Vagina (tissue), 2 donors: ENCODE measurements at regions not wholly inside any gene's neighbourhood (a gene's known extent, or its start where the extent isn't known, plus 50 kb on each side); places are given as distances from the start of the nearest gene placed in this dataset.

ENCODE experiments used
- DNase-seq, 2 donors: peaks; one replicate each; pipeline ENCODE4 v3.0.0-alpha.2; 2017; ENCODE audit errors: extremely low spot score in 2 of 2
- H3K27ac ChIP-seq: fragments of 200-600 bp; sonication (generic); one replicate; pipeline ENCODE4 v1.5.1; 2019
- H3K27me3 ChIP-seq: fragments of 200-600 bp; sonication (generic); one replicate; pipeline ENCODE4 v1.5.1; 2019
- H3K36me3 ChIP-seq, 2 donors: fragments of 200-600 bp; sonication (generic); one replicate each; pipeline ENCODE4 v1.5.1; 2017 to 2019
- H3K4me1 ChIP-seq: fragments of 200-600 bp; sonication (generic); one replicate; pipeline ENCODE4 v1.5.1; 2019
- H3K4me3 ChIP-seq, 2 donors: fragments of 200-600 bp; sonication (generic); 1 replicate in 1 of 2; 2 replicates in 1 of 2; pipeline ENCODE4 v1.5.1; 2016 to 2019
- H3K9me3 ChIP-seq: fragments of 200-600 bp; sonication (generic); one replicate; pipeline ENCODE4 v1.5.1; 2019
- POLR2A ChIP-seq, 2 donors: fragments of 450-650 bp; IDR thresholded peaks; one replicate each; pipeline ENCODE4 v1.6.1; 2017; ENCODE audit warnings: antibody characterized with exemption in 2 of 2, mild to moderate bottlenecking in 2 of 2, moderate library complexity in 2 of 2
- POLR2AphosphoS5 ChIP-seq, 2 donors: sonication (generic); formaldehyde crosslinking; IDR thresholded peaks; one replicate each; pipeline ENCODE4 v1.9.0; 2017; ENCODE audit warnings: antibody characterized with exemption in 2 of 2, mild to moderate bottlenecking in 2 of 2, low read depth in 1 of 2; ENCODE audit not compliant: insufficient read depth in 1 of 2
- intact Hi-C: fragments of 100-400 bp; cut with DNase I; formaldehyde crosslinking; loops from one replicate; pipeline ENCODE4 v1.15.1; 2023
- TF ChIP-seq, protein P1 (sequence below), 3 experiments: fragments of 450-650 bp in 2 of 3; fragments of 200-600 bp in 1 of 3; sonication (generic) in 1 of 3; IDR thresholded peaks; one replicate each; pipeline ENCODE4 v1.5.1; 2017 to 2019; ENCODE audit warnings: antibody characterized with exemption in 3 of 3, mild to moderate bottlenecking in 2 of 3, moderate library complexity in 2 of 3

DNA sequence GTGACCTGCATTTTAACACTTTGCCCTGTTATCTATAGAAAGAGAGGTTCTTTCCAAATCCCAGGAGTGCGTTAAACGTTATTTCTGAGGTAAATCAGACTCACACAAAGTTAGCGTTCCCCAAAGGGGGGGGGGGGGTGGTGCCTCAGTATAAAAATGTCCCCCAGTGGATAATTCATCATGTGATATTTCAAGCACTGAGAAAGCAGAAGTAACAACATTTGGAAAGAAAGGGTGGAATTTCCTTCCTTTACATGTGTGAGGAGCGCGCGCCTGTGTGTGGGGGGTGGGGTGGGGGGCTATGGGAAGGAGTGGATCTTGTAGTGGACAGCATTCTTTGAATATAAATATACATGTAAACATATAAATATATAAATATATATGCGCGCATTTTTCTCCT lies 630.9 kb downstream of the NYAP2 start:
- TF ChIP-seq, protein P1, sequence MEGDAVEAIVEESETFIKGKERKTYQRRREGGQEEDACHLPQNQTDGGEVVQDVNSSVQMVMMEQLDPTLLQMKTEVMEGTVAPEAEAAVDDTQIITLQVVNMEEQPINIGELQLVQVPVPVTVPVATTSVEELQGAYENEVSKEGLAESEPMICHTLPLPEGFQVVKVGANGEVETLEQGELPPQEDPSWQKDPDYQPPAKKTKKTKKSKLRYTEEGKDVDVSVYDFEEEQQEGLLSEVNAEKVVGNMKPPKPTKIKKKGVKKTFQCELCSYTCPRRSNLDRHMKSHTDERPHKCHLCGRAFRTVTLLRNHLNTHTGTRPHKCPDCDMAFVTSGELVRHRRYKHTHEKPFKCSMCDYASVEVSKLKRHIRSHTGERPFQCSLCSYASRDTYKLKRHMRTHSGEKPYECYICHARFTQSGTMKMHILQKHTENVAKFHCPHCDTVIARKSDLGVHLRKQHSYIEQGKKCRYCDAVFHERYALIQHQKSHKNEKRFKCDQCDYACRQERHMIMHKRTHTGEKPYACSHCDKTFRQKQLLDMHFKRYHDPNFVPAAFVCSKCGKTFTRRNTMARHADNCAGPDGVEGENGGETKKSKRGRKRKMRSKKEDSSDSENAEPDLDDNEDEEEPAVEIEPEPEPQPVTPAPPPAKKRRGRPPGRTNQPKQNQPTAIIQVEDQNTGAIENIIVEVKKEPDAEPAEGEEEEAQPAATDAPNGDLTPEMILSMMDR (IDR thresholded peaks at IDR 0.05), result no peak
- TF ChIP-seq POLR2AphosphoS5 (IDR thresholded peaks at IDR 0.05; ENCODE audit: insufficient read depth in 1 of 2, low read depth in 1 of 2), result no peak
- no peak for TF ChIP-seq POLR2A (IDR thresholded peaks at IDR 0.05)
- DNase-seq, result no peak
- Histone ChIP-seq H3K4me3 (peak overlapping the region; percentile 47 to 48), H3K36me3 (no peaks in the 10 kb centered on the region), H3K4me1 (peaks cover 23% of the 10 kb centered on the region), H3K27me3 (no peaks in the 10 kb centered on the region), H3K9me3 (no peaks in the 10 kb centered on the region), H3K27ac (peak overlapping the region; percentile 72)
- intact Hi-C loops, result no loop called here

DNA sequence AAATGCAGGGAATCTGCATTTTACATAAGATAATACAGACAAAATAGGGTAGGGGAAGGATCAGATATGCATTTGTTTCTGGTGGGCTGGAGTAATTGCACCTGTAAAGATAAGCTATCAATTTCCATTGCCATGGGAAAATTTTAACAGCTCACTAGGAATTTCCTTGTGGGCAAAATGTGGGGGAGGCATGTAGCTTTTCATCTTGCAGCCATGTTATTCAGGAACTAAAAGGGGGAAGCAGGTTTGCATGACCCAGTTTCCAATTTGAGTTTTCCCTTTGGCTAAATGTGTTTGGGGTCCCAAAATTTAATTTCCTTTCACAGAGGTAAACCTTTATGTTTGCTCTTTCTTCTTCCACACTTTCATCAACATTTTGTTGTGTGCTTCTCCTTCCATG lies 624.4 kb downstream of the NYAP2 start:
- TF ChIP-seq, protein P1 (IDR thresholded peaks at IDR 0.05), result no peak
- TF ChIP-seq POLR2A (IDR thresholded peaks at IDR 0.05) (no peak), POLR2AphosphoS5 (IDR thresholded peaks at IDR 0.05; ENCODE audit: insufficient read depth in 1 of 2, low read depth in 1 of 2) (no peak)
- no peak overlapping the region for H3K27ac ChIP-seq
- H3K27me3 ChIP-seq, result no peaks in the 10 kb centered on the region
- no peak for DNase-seq
- intact Hi-C loops, result no loop called here
- H3K4me3 ChIP-seq, result no peak overlapping the region
- H3K36me3 ChIP-seq, result no peaks in the 10 kb centered on the region
- no peaks in the 10 kb centered on the region for H3K4me1 ChIP-seq
- H3K9me3 ChIP-seq, result no peaks in the 10 kb centered on the region

DNA sequence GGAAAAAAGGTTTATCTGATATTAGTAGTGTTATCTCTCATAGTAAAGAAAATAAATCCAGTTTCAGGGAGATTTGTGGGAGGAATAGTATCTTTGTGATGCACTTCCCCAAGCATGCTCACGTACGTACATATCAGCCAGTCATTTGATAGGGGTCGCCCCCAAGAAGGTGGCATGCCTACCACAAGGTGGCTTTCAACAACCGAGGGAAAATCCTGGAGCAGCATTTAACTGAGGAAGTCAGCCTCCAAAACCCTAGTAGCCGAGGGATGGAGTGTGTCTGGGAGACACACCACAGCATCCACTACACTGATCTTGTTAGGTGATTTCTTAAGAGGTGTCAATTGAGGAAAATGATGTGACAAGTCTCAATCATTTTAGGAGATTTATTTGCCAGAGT lies 623.9 kb downstream of the NYAP2 start:
- Histone ChIP-seq H3K4me1 (no peaks in the 10 kb centered on the region), H3K4me3 (no peak overlapping the region), H3K27ac (no peak overlapping the region), H3K9me3 (no peaks in the 10 kb centered on the region), H3K27me3 (no peaks in the 10 kb centered on the region), H3K36me3 (no peaks in the 10 kb centered on the region)
- DNase-seq, result no peak
- intact Hi-C loops, result no loop called here
- TF ChIP-seq, protein P1 (IDR thresholded peaks at IDR 0.05), result no peak
- TF ChIP-seq POLR2AphosphoS5 (IDR thresholded peaks at IDR 0.05; ENCODE audit: insufficient read depth in 1 of 2, low read depth in 1 of 2) (no peak), POLR2A (IDR thresholded peaks at IDR 0.05) (no peak)

DNA sequence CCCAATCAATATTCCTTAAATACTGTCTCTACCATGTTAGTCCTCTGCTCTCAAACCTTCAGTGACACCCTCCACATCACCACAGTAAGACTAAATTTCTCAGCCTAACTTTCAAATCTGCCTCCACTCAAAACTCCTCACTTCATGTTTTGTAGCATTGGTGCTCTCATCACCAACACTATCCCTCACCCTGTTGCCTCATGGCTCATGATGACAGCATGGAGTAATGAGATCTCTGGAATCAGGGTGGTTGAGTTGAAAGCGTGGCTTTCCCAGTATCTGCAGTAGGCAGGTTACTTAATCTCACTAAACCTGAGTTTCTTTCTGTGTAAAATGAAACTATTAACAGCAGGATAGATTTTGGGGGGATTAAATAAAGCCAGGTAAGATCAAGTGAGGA lies 621.4 kb downstream of the NYAP2 start:
- Histone ChIP-seq H3K36me3 (no peaks in the 10 kb centered on the region), H3K27me3 (no peaks in the 10 kb centered on the region), H3K4me1 (no peaks in the 10 kb centered on the region), H3K27ac (no peak overlapping the region), H3K9me3 (no peaks in the 10 kb centered on the region), H3K4me3 (no peak overlapping the region)
- TF ChIP-seq, protein P1 (IDR thresholded peaks at IDR 0.05), result no peak
- TF ChIP-seq POLR2AphosphoS5 (IDR thresholded peaks at IDR 0.05; ENCODE audit: insufficient read depth in 1 of 2, low read depth in 1 of 2) (no peak), POLR2A (IDR thresholded peaks at IDR 0.05) (no peak)
- intact Hi-C loops, result no loop called here
- no peak for DNase-seq

DNA sequence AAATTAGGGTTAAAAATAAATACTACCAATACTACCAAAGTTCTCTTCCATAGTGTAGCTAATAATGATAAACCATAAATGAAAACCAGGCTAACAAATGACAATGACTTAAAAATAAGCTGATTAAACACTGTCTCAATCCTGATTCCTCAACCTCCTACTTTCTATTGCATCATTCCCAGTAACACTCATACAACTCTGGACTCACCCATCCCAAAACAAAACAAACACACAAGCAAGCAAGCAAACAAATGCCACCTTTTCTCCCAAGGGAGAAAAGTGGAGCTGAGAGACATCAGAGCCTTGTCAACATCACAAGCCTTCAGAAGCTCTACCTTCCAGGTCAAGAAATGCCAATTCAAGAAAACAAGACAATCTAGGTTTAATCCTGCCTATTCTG lies 620.7 kb downstream of the NYAP2 start:
- Histone ChIP-seq H3K4me1 (no peaks in the 10 kb centered on the region), H3K27ac (no peak overlapping the region), H3K4me3 (no peak overlapping the region), H3K9me3 (no peaks in the 10 kb centered on the region), H3K27me3 (no peaks in the 10 kb centered on the region), H3K36me3 (no peaks in the 10 kb centered on the region)
- TF ChIP-seq POLR2AphosphoS5 (IDR thresholded peaks at IDR 0.05; ENCODE audit: insufficient read depth in 1 of 2, low read depth in 1 of 2), result no peak
- no peak for TF ChIP-seq POLR2A (IDR thresholded peaks at IDR 0.05)
- TF ChIP-seq, protein P1 (IDR thresholded peaks at IDR 0.05), result no peak
- DNase-seq, result no peak
- intact Hi-C loops, result no loop called here
